Bronchial epithelial cell (primary cell): ENCODE measurements at regions not wholly inside any gene's neighbourhood (a gene's known extent, or its start where the extent isn't known, plus 50 kb on each side); places are given as distances from the start of the nearest gene placed in this dataset.

Source experiments
- DNase-seq: peaks from one replicate; pipeline ENCODE4 v3.0.0-alpha.2; 2010; ENCODE audit warnings: low read depth
- FAIRE-seq: peaks from 2 replicates; lab custom pipeline; 2011; peaks lifted over from hg19 to GRCh38; lab: Jason Lieb, UNC
- H3K27me3 ChIP-seq: 2 replicates; pipeline ENCODE4 v1.5.1; 2011; ENCODE audit warnings: low read length; ENCODE audit not compliant: control insufficient read depth, insufficient read depth
- H3K36me3 ChIP-seq: 2 replicates; pipeline ENCODE4 v1.5.1; 2011; ENCODE audit warnings: low read length; ENCODE audit not compliant: control insufficient read depth, insufficient read depth
- H3K4me3 ChIP-seq: 2 replicates; pipeline ENCODE4 v1.5.1; 2011; ENCODE audit warnings: mild to moderate bottlenecking, low read depth, low read length, control low read depth
- TF ChIP-seq, protein P1 (sequence below): IDR thresholded peaks from 2 replicates; pipeline ENCODE4 v1.5.1; 2011; ENCODE audit warnings: mild to moderate bottlenecking, moderate library complexity, low read length, control low read depth, inconsistent platforms; ENCODE audit not compliant: insufficient read depth, severe bottlenecking

DNA sequence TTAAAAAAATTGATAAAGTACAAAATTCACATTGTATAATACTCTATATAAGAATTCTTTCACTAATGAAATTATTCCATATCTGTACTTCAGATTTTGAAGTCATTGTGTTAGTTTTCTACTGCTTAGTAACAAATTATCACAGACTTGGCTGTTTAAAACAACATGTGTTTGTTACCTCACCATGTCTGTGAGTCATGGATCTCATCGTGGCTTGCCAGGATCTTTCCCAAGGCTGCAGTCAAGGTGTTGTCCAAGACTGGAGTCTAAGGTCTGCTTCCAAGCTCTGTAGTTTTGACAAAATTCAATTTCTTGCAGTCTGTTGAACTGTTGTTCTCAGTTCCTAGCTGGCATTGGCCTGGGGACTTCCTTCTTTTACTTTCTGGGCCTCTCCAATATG is 1286.9 kb downstream of the ADGRL3 start:
- Histone ChIP-seq H3K27me3 (no peaks in the 10 kb centered on the region), H3K36me3 (no peaks in the 10 kb centered on the region), H3K4me3 (no peak overlapping the region)
- peak; percentile 12 for DNase-seq
- TF ChIP-seq, protein P1, sequence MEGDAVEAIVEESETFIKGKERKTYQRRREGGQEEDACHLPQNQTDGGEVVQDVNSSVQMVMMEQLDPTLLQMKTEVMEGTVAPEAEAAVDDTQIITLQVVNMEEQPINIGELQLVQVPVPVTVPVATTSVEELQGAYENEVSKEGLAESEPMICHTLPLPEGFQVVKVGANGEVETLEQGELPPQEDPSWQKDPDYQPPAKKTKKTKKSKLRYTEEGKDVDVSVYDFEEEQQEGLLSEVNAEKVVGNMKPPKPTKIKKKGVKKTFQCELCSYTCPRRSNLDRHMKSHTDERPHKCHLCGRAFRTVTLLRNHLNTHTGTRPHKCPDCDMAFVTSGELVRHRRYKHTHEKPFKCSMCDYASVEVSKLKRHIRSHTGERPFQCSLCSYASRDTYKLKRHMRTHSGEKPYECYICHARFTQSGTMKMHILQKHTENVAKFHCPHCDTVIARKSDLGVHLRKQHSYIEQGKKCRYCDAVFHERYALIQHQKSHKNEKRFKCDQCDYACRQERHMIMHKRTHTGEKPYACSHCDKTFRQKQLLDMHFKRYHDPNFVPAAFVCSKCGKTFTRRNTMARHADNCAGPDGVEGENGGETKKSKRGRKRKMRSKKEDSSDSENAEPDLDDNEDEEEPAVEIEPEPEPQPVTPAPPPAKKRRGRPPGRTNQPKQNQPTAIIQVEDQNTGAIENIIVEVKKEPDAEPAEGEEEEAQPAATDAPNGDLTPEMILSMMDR: no peak
- FAIRE-seq: no peak

DNA sequence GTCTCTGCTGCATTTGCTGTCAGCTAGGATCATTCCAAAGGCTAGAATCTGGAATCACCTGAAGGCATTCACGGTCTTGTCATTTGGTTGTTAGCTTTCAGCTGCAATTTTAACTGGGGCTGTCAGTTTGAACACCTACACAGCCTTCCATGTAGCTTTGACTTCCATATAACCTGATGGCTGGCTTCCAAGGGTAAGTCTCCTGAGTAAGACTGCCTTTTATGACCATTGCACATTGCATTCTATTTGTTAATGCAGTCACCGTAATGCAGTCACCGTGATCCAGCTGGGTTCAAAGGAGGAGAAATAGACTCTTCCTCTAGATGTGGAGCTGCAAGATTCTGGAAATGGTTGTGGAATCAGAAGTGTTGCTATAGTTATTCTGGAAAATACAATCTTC is 1284.2 kb downstream of the ADGRL3 start:
- Histone ChIP-seq H3K4me3 (no peak overlapping the region), H3K27me3 (no peaks in the 10 kb centered on the region), H3K36me3 (no peaks in the 10 kb centered on the region)
- TF ChIP-seq, protein P1: no peak
- no peak for FAIRE-seq
- no peak for DNase-seq

DNA sequence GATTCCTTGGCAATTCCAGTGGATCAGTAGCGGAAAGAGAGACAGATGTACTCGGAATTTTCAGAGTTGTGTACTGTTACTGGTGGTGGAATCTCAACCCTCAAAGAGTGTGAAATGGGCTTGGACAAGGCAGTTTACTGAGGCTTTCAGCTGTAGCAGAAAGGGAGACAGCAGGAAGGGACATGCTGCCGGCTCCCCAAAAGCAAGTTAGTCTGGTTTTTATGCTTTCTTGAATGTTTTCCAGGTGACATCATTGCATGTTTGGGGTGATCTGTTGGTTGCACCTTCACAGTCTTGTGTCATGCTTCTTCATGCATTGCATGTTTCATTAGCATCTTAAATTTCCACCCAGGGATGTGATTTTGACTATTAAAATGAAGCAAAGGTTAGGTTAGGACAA is 1282.2 kb downstream of the ADGRL3 start:
- TF ChIP-seq, protein P1: no peak
- FAIRE-seq (no peak), DNase-seq (peak; percentile 1)
- Histone ChIP-seq H3K27me3 (no peaks in the 10 kb centered on the region), H3K4me3 (no peak overlapping the region), H3K36me3 (no peaks in the 10 kb centered on the region)

DNA sequence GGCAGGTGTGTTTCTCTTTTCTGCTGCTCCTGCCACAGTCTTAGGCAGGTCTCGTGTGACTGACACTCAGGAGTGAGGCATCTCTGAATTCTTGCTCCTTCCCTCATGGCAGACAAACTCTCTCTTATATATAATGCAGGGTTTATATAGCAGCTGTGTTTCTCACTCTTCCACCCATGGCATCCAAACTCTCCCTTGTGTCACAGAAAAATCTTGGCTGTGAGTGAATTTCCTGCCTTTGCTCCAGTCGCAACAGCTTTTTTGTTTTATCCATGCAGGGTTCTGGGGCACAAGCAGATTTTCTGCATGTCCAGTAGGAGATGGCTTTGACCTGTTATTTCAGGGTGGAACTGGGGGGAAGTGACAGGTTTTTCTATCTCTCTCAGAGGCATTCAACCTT is 1275.5 kb downstream of the ADGRL3 start:
- Histone ChIP-seq H3K4me3 (no peak overlapping the region), H3K27me3 (no peaks in the 10 kb centered on the region), H3K36me3 (no peaks in the 10 kb centered on the region)
- TF ChIP-seq, protein P1: no peak
- DNase-seq: no peak
- no peak for FAIRE-seq

DNA sequence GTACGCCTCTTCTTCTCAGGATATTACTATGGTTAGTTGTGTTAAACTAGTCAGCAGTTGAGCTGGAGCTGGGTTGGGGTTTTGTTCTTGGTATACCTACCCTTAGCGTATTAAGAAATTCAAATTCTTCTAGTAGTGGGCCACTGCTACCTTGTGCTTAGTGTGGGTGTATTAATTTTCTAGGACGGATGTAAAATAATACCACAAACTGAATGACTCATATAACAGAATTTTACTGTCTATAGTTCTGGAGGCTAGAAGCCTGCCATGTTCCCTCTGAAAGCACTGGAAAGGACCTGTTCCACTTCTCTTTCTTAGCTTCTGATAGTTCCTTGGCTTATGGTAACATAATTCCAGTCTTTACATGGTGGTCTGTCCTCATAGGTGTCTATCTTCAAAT is 1274.7 kb downstream of the ADGRL3 start:
- Histone ChIP-seq H3K4me3 (no peak overlapping the region), H3K36me3 (no peaks in the 10 kb centered on the region), H3K27me3 (no peaks in the 10 kb centered on the region)
- TF ChIP-seq, protein P1: no peak
- DNase-seq: no peak
- no peak for FAIRE-seq

DNA sequence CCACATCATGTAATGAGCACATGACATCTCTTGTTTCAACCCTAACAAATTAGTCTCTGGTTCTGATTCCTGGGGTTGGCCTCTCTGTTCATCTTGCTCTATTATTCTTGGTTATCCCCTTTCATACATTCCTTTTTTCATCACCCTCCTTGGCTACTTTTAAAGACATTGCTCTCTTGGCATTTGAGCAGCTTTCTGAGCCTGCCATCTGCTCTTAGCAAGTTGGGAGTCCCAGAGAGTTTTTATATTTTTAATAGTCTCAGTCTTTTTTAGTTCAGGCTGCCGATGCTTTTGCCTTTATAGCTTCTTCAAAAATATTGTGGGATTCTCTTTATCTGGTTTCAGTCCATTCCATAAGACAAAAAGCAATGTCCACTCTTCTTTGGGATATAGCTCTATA is 1270.9 kb downstream of the ADGRL3 start:
- DNase-seq: no peak
- Histone ChIP-seq H3K27me3 (no peaks in the 10 kb centered on the region), H3K36me3 (no peaks in the 10 kb centered on the region), H3K4me3 (no peak overlapping the region)
- TF ChIP-seq, protein P1: no peak
- FAIRE-seq: no peak
